GM21526 (cell line): ENCODE measurements at regions not wholly inside any gene's neighbourhood (a gene's known extent, or its start where the extent isn't known, plus 50 kb on each side); places are given as distances from the start of the nearest gene placed in this dataset.
A peak's percentile ranks its signal among the peaks of the same experiment; 100 is the strongest.

Experiments used
- ATAC-seq: cut with Tn5 transposase; IDR thresholded peaks from one replicate; pipeline ENCODE4 v1.9.1; 2021; ENCODE audit warnings: moderate library complexity; ENCODE audit not compliant: unreplicated experiment, low FRiP score

- no peak for ATAC-seq
Observed at GRCh38 chr2:102078773-102079172, 63.8 kb upstream of the IL1R1 start.

DNA sequence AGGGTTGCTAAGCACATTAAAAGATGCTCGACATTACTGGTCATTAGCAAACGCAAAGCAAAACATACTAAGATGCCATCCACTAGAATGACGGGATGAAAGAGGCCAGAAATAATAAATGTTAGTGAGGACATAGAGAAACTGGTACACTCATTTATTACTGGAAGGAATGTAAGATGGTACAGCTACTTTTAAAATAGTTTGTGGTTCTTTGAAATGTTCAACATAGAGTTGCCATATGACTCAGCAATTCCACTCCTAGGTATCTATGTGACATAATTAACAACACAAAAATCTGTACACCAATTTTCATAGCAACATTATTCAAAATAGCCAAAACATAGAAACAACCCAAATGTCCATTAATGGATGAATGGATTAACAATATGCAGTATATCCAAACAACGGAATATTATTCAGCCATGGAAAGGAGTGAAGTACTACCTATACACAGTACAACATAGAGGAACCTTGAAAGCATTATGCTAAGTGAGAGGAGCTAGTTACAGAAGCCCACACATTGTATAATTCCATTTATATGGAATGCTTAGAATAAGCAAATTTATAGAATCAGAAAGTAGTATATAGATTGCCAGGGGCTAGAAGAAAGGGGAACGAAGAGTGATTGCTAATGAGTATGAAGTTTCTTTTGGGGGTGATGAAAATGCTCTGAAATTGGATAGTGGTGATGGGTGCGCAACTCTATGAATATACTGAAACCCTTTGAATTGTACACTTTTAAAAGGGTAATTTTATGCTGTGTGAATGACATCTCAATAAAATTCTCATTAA, 61.9 kb upstream of the IL1R1 start:
- peak; percentile 48 for ATAC-seq

DNA sequence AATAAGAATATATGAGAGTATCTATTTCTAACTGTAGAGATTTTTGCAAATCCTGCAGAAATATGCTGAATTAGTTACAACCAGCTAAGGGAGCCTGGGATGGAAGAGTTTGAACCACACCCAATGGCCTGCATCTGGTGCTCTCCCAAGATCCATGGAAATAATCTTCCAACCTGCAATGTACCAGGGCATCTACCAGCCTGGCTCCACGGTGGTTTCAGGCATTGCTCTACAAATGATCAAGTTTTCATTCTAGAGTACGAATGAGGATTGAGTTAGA, 61.4 kb upstream of the IL1R1 start:
- ATAC-seq: no peak

DNA sequence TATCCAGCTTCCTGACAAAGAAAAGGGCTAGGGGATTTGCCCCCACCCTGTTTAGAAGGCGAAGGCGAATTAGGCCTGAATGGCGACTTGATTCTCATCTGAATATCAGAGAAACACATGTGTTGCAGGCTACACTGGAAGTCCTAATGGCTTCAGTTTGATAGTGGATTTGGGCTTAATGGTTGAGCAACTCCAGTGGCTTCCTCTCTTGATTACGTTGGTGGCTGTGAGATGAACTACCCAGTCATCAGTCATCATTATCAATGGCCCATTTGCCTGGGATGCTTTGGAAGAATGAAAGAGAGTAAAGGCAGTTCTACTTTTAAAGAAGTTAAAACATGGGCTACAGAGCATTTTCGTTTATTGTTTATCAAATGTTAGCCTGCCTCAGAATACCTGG, 60.9 kb upstream of the IL1R1 start:
- no peak for ATAC-seq

GRCh38 chr2:102082571-102083392, 59.8 kb upstream of the IL1R1 start:
- peak; percentile 82 for ATAC-seq

- no peak for ATAC-seq
Observed at GRCh38 chr2:102083393-102083703, 59.2 kb upstream of the IL1R1 start.

- no peak for ATAC-seq
Observed at GRCh38 chr2:102084651-102085050, 57.9 kb upstream of the IL1R1 start.

DNA sequence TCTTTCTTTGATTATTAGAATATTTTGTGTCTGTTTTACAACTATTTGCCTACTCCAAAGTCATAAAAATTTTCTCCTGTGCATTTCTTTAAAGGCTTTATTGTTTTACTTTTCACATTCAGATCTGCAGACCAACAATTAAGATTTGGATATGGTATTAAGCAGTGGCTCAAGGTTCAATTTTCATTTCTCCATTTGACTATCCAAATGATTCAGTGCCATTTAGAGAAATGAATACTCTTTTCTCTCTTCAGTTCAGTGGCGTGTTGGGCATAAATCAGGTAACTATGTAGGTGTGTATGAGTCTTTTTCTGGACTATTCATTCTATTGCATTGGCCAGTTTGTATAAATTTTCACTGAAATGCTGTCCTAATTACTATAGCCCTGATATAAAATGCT, 57.3 kb upstream of the IL1R1 start:
- no peak for ATAC-seq

DNA sequence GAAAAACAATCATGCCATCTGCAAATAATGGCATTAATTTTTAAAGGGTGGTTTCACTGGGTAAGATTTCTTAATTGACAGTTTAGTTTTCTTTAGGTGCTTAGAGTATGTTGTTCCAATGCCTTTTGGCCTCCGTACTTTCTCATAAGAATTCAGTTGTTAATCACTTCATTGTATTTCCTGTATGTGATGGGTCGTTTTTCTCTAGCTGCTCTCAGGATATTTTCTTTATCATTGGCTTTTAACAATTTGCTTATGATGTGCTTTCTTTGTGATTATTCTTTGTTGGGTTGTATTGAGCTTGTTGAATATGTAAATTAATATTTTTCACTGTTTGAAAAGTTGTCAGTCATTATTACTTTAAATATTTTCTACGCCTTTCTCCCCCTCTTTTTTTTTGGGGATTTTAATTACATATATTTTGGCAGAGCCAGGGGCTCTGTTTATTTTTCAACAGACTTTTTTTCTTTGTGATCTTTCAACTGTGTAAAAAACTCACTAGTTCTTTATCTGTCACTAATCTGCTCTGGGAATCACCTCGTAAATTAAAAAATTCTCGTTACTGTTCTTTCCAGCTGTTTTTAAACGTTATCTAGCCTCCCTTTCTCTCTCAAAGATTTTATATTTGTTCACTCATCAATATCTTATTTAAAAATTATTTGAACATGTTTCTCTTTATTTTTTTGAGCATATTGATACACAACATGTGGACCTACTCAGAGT, 56.2 kb upstream of the IL1R1 start:
- no peak for ATAC-seq

DNA sequence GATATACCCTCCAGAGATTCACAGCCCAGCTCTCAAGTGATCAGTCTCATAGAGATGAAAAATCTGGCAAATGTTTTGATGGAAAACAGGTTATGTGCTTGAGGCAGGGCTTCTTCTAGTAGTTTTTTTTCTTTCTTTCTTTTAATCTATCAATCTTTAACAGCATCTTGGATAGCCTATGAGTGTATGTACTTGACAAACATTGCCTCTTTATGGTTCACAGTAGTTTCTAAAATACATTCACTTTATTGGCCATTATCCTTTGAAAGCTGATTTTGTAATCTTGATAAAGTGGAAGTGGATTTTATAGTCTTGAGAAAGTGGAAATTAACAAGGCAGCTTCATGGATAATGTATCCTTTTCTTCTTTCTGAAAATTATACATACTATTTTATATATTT, 51.4 kb upstream of the IL1R1 start:
- ATAC-seq: no peak

GRCh38 chr2:102091908-102092307, 50.6 kb upstream of the IL1R1 start:
- ATAC-seq: no peak

GRCh38 chr2:102092535-102092934, 50.0 kb upstream of the IL1R1 start:
- ATAC-seq: no peak
